Suppressor macrophage treated with lipopolysaccharide for 4 hours (primary cell): ENCODE measurements at regions not wholly inside any gene's neighbourhood (a gene's known extent, or its start where the extent isn't known, plus 50 kb on each side); places are given as distances from the start of the nearest gene placed in this dataset.
"Not testable (repeated sequence)": the region's sequence is repeated elsewhere in the genome, so short reads cannot be mapped to it uniquely, and the experiment has no call there.

ENCODE experiments used
- DNase-seq: peaks from one replicate; pipeline ENCODE4 v3.0.0-alpha.2; 2020

DNA sequence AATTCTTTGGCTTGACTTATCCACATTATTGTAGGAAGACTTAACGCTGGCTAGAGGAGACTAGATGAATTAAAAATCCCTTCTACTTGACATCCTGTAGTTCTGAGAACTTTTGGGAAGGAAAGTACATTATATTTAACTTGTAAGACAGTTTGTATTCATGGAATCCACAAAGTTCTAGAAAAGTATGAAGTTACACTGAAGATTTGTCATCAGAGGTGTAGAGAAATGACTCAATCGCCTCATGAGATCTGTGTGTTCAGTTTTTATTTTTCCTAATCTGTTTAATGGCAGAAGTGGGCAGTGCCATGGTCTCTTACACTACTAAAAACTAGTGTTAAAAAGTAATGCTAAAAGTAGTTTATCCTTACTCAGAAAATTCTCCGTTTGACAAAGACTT lies 89.1 kb upstream of the SMIM30 start:
- no peak for DNase-seq

DNA sequence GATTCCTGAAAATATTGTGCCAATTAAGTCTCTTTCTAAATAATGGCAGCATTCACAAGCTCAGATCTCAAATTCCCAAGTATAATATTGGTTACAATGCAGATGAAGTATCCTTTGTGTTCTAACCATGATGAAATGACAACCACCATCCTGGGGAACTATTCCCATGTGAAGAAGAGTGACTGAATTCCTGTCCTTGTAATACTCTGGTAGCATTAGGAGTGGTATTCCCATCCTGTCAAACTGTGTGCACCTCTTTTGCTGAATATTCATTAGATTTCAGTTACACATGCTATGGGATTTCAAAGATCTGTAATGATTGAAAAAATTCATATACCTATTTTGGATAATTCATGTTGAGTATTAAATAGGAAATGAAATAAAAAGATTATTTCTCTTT lies 86.1 kb upstream of the SMIM30 start:
- no peak for DNase-seq

DNA sequence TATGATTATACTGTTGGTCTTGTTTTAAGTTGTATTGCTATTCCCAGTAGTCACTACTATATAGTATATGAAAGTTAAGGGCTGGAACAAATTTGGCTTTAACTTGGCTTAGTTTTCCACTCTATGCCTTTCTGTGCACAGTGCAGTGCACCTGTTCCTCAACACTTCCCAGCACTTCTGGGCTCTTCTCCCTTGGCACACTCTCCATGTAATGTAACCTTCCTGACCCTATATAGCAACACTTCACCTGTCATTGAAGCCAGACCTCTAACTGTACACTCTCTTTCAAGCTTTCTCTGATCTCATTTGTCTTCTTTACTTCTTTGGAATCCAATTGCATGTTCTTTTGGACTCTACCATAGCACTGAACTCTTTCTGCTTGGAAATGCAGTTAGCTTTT lies 83.9 kb upstream of the SMIM30 start:
- DNase-seq: no peak

DNA sequence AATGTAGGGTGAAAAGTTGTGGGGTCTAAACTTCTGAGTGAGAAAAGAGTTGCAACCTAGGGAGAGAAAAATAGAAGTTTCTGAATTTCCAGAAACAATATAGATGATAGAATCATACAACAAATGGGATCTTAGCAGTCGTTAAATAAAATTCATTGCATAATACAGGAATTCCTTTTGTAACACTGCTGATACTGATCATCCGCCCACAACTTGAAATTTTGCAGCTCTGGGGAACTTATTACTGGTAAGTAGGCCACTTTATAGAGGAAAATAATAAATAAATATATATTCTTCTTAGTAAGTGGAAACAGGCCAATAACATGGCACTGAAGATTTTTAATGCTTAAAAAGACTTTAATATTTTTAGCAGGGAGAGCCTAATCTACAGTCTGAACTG lies 81.9 kb upstream of the SMIM30 start:
- DNase-seq: peak; percentile 2

DNA sequence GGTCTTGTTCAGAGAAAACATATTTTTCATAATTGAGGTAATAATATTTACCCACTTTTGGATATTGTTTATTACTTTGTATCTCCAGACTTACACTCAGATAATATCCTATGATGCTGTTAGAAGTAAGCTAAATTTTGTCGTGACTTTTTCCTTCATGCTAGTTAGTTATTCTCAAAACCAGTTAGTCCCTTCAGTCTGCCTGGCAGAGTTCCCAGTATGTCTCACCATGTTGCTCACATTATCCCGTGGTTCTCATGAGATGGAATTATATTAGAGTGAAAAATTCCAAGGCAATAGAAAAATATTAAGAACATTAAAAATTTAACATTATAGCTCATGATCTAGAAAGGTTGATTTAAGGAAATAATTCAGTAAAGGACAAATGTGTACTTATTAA lies 81.5 kb upstream of the SMIM30 start:
- DNase-seq: no peak

DNA sequence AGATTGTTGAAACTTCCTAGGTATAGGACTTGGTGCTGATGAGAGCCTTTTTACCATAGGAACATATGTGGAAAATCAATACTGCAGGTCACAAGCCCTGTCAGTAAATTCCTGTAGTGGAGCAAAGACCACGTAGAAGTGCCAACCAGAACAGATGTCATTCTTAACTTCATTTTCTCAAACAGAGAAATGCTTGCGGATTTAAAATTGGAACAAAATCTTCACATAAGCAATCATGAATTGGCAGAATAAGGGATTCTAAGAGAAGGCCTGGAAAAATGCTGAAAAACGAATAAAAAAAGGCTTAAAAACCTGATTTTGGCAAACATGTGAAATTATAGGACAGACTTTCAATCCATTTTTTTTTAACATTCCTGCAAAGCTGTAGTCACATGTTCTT lies 80.8 kb upstream of the SMIM30 start:
- DNase-seq: no peak

DNA sequence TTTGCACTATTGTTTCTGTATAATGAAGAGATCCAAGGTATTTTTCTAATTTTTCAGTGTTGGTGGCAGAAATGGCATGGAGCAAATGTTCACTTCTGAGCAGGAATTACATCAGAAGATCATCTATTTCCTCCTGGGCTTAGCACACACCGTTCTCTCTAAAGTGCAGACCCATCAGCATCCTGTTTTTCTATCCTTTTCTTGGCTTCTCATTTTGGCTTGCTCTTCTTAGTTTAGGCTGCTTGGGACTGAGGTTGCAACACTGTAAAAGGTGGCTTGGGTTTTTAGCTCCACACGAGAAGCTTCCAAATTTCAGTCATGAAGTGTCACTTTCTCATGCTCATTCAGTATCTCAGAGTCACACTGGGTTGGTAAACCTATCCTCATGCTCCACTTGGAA lies 79.9 kb upstream of the SMIM30 start:
- no peak for DNase-seq

DNA sequence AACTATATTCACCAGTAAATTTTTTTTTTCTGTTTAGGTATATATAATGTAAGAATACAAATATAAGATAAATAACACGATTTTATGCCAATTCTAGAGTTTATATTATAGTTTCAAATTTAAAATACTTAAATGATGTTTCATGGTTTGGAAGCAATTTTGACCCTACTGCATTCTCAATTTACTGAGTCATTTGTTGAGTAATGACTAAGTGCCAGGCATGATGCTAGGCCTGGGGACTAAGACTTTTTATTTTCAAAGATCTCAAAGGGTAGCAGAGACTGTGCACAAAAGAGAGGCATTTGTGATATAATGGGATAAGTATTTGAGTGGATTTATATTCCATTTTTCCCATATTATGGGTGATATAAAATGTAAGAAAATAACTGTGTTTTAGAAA lies 78.9 kb upstream of the SMIM30 start:
- DNase-seq: no peak

DNA sequence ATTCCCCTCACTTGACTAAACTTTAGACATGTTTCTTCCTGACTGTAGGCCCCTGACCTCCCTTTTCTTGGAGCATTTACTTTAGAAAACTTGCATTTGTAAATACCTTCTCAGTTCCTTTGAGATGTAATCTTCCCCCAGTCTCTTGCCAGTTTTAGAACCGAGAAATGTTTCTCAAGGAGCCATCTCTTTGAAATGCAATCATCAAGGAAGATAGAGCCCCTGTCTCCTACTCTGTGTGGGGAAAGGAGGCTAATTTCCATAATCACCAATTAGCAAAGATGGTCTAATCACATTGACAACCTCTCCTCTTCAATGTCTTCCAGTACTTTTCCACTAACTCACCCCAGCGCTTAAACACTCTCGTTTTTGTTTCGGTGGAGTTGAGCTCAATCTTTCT lies 70.0 kb upstream of the SMIM30 start:
- DNase-seq: no peak

DNA sequence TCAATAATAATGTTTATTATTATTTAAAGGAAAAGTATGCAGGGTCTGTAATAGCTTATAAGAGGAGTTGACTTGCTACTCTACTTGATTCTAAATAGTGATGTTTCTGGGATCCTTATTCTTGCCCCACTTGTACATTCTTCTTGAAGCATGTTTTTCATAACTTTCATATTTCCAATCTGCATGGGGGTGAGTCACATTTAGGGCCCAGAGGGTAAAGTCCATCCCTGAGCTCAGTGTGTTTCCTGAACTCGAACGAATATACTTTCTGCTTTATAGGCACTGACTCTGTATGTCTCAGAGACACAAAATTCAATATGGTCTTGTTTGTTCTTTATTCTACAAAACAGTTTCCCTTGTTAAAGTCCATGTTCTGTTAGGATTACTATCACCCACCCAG lies 61.0 kb upstream of the SMIM30 start:
- no peak for DNase-seq

DNA sequence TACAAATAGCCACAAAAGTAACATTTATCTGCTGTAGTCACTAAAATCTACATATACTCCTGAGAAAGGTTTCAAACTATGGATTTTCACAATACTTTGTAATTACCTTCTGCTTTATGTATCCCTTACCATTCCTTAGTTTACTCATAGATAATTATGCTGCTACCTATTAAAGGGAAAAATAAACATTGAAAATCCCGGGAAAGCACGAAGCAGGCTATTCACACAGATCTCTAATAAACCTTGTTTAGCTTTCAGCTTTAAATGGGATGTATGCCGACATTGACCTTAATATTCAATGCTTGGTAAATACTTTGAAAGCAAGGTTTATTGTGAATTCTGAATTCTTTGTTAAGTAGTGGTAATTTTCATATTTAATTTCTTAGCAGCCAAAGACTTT lies 58.5 kb upstream of the SMIM30 start:
- DNase-seq: no peak

DNA sequence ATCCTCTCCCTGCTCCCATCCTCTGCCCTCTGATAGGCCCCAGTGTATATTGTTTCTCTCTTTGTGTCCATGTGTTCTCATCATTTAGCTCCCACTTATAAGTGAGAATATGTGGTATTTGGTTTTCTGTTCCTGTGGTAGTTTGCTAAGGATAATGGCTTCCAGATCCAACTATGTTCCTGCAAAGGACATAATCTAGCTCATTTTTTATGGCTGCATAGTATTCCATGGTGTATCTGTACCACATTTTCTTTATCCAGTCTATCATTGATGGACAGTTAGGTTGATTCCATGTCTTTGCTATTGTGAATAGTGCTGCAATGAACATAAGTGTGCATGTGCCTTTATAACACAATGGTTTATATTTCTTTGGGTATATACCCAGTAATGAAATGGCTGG lies 57.8 kb upstream of the SMIM30 start:
- DNase-seq: not testable (repeated sequence)

DNA sequence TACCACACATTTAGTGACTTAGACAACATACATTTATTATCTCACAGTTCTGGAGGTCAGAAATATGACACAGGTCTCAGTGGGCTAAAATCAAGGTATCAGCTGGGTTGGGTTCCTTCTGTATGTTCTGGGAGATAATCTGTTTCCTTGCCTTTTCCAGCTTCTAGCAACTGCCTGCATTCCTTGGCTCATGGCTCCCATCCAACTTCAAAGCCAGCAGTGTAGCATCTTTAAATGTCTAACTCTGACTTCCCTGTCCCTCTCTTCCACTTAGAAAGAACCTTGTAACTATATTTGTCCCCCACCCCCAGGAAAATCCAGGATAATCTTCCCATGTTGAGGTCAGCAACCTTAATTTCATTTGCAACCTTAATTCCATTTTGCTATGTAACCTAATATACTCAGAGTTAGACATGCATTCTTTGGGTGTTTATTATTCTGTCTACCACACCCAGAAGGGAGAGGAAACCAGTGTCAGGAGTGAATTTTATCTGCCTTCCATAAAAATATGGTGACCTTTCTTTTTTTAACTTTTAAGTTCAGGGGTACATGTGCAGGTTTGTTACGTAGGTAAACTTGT lies 57.3 kb upstream of the SMIM30 start:
- DNase-seq: no peak

DNA sequence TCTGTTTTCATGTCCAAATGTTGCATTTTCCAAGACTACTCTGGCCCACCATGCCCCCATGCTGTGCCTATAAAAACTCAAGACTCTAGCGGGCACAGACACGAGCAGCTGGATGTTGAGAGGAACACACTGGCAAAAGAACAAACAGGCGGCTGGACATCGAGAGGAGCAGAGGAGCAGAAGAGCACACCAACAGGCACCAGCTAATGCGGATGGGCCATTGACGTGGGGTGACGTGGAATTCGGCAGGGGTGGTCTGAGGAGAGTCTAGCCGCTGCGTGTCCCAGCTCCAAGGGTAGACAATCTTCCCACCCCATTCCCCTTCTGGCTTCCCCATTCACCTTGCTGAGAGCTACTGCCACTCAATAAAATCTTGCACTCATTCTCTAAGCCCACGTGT lies 54.4 kb upstream of the SMIM30 start:
- DNase-seq: no peak

DNA sequence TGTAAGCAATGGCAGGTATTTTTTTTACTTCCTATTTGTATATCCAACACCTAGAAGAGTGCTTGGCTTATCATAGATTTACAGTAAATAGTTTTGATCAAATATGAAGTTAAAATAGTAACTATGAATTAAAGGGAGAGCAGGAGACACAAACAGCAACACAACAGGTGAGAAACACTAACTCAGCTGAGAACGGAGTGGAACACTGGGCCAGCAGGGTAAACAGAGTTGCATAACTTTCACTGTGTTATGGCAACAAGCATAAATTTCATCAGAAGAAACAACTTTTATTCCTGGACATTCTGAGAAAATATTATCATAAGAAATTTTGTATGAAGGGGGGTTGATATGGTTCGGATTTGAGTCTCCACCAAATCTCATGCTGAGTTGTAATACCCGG lies 52.2 kb upstream of the SMIM30 start:
- no peak for DNase-seq
